ENCODE measurements at regions not wholly inside any gene's neighbourhood (a gene's known extent, or its start where the extent isn't known, plus 50 kb on each side); places are given as distances from the start of the nearest gene placed in this dataset.

DNA sequence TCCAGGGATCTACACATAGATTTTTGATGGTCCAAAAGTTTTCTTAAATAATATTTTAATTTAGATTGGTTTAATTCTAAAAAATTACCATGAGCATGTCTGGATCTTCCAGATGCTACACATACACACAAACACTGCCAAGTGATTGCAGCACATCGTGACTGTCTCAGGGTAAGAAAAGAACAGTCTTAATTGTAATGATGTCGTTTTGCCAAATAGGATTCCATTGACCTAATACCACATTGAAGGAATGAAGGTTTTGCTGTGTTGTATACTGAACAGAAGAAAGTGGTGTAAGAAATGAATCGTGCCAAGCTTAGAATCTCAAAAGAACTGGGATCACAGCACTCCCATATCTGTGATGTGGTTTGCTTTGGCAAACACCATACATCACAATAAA is 633.3 kb upstream of the CAMK1G start:
- Mint-ChIP-seq H3K4me3 (ENCODE audit: unreplicated experiment) (no peak overlapping the region), H3K27ac (ENCODE audit: unreplicated experiment) (no peak overlapping the region), H3K4me1 (ENCODE audit: low read depth, unreplicated experiment) (peaks cover 13% of the 10 kb centered on the region), H3K9me3 (ENCODE audit: unreplicated experiment) (peaks cover 2% of the 10 kb centered on the region), H3K36me3 (ENCODE audit: low read depth, unreplicated experiment) (no peaks in the 10 kb centered on the region), H3K27me3 (ENCODE audit: low read depth, unreplicated experiment) (peaks cover 2% of the 10 kb centered on the region)
- no peaks in the 10 kb centered on the region for H3K36me3 ChIP-seq (ENCODE audit: insufficient read depth, low read length)
- no peak for DNase-seq (ENCODE audit: low read depth)
- H3K4me2 ChIP-seq (ENCODE audit: low read length), result no peak overlapping the region
- no peak for FAIRE-seq
- no peaks in the 10 kb centered on the region for H3K4me1 ChIP-seq (ENCODE audit: insufficient read depth, low read length)
- no peak overlapping the region for H2AFZ ChIP-seq (ENCODE audit: low read depth, low read length)
- TF ChIP-seq, protein P1, sequence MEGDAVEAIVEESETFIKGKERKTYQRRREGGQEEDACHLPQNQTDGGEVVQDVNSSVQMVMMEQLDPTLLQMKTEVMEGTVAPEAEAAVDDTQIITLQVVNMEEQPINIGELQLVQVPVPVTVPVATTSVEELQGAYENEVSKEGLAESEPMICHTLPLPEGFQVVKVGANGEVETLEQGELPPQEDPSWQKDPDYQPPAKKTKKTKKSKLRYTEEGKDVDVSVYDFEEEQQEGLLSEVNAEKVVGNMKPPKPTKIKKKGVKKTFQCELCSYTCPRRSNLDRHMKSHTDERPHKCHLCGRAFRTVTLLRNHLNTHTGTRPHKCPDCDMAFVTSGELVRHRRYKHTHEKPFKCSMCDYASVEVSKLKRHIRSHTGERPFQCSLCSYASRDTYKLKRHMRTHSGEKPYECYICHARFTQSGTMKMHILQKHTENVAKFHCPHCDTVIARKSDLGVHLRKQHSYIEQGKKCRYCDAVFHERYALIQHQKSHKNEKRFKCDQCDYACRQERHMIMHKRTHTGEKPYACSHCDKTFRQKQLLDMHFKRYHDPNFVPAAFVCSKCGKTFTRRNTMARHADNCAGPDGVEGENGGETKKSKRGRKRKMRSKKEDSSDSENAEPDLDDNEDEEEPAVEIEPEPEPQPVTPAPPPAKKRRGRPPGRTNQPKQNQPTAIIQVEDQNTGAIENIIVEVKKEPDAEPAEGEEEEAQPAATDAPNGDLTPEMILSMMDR (IDR thresholded peaks at IDR 0.05; ENCODE audit: insufficient read depth, low read depth, low read length), result no peak
- no peaks in the 10 kb centered on the region for H3K27me3 ChIP-seq (ENCODE audit: insufficient read depth, low read length)
- no peak overlapping the region for H3K27ac ChIP-seq (ENCODE audit: low read depth, low read length)
- H3K9ac ChIP-seq (ENCODE audit: low read length), result no peak overlapping the region
- H3K9me3 ChIP-seq (ENCODE audit: insufficient read depth, low read depth, low read length), result no peaks in the 10 kb centered on the region
- H3K4me3 ChIP-seq (ENCODE audit: insufficient read depth, low read depth, low read length), result no peak overlapping the region
- no peaks in the 10 kb centered on the region for H3K79me2 ChIP-seq (ENCODE audit: insufficient read depth, low read length)
- no peaks in the 10 kb centered on the region for H4K20me1 ChIP-seq (ENCODE audit: insufficient read depth, low read length)

GRCh38 chr1:208951026-208951525 is 632.4 kb upstream of the CAMK1G start:
- Histone ChIP-seq H3K79me2 (ENCODE audit: insufficient read depth, low read length) (no peaks in the 10 kb centered on the region), H2AFZ (ENCODE audit: low read depth, low read length) (no peak overlapping the region), H3K4me3 (ENCODE audit: insufficient read depth, low read depth, low read length) (no peak overlapping the region), H4K20me1 (ENCODE audit: insufficient read depth, low read length) (no peaks in the 10 kb centered on the region), H3K4me1 (ENCODE audit: insufficient read depth, low read length) (no peaks in the 10 kb centered on the region), H3K36me3 (ENCODE audit: insufficient read depth, low read length) (no peaks in the 10 kb centered on the region), H3K4me2 (ENCODE audit: low read length) (no peak overlapping the region), H3K9me3 (ENCODE audit: insufficient read depth, low read depth, low read length) (no peaks in the 10 kb centered on the region), H3K27me3 (ENCODE audit: insufficient read depth, low read length) (no peaks in the 10 kb centered on the region), H3K27ac (ENCODE audit: low read depth, low read length) (no peak overlapping the region), H3K9ac (ENCODE audit: low read length) (no peak overlapping the region)
- peaks cover 2% of the 10 kb centered on the region for H3K27me3 Mint-ChIP-seq (ENCODE audit: low read depth, unreplicated experiment)
- FAIRE-seq, result no peak
- peaks cover 10% of the 10 kb centered on the region for H3K4me1 Mint-ChIP-seq (ENCODE audit: low read depth, unreplicated experiment)
- no peak overlapping the region for H3K27ac Mint-ChIP-seq (ENCODE audit: unreplicated experiment)
- peaks cover 2% of the 10 kb centered on the region for H3K9me3 Mint-ChIP-seq (ENCODE audit: unreplicated experiment)
- TF ChIP-seq, protein P1 (IDR thresholded peaks at IDR 0.05; ENCODE audit: insufficient read depth, low read depth, low read length), result no peak
- no peak for TF ChIP-seq EZH2 (IDR thresholded peaks at IDR 0.05; ENCODE audit: insufficient read depth, low read length)
- H3K36me3 Mint-ChIP-seq (ENCODE audit: low read depth, unreplicated experiment), result no peaks in the 10 kb centered on the region
- H3K4me3 Mint-ChIP-seq (ENCODE audit: unreplicated experiment), result no peak overlapping the region
- DNase-seq (ENCODE audit: low read depth), result no peak

- H3K27me3 Mint-ChIP-seq (ENCODE audit: low read depth, unreplicated experiment), result peaks cover 2% of the 10 kb centered on the region
- no peaks in the 10 kb centered on the region for H4K20me1 ChIP-seq (ENCODE audit: insufficient read depth, low read length)
- FAIRE-seq, result no peak
Measured at GRCh38 chr1:208951908-208952307, 631.6 kb upstream of the CAMK1G start.

More at GRCh38 chr1:208951908-208952307, 631.6 kb upstream of the CAMK1G start:
- no peak overlapping the region for H3K27ac Mint-ChIP-seq (ENCODE audit: unreplicated experiment)
- TF ChIP-seq EZH2 (IDR thresholded peaks at IDR 0.05; ENCODE audit: insufficient read depth, low read length), result no peak
- TF ChIP-seq, protein P1 (IDR thresholded peaks at IDR 0.05; ENCODE audit: insufficient read depth, low read depth, low read length), result no peak
- no peak overlapping the region for H3K9ac ChIP-seq (ENCODE audit: low read length)
- no peak overlapping the region for H3K4me2 ChIP-seq (ENCODE audit: low read length)
- no peaks in the 10 kb centered on the region for H3K79me2 ChIP-seq (ENCODE audit: insufficient read depth, low read length)
- no peaks in the 10 kb centered on the region for H3K4me1 ChIP-seq (ENCODE audit: insufficient read depth, low read length)
- DNase-seq (ENCODE audit: low read depth), result no peak
- peaks cover 3% of the 10 kb centered on the region for H3K9me3 Mint-ChIP-seq (ENCODE audit: unreplicated experiment)
- H3K9me3 ChIP-seq (ENCODE audit: insufficient read depth, low read depth, low read length), result no peaks in the 10 kb centered on the region
- no peaks in the 10 kb centered on the region for H3K27me3 ChIP-seq (ENCODE audit: insufficient read depth, low read length)
- no peak overlapping the region for H2AFZ ChIP-seq (ENCODE audit: low read depth, low read length)
- no peak overlapping the region for H3K27ac ChIP-seq (ENCODE audit: low read depth, low read length)
- no peak overlapping the region for H3K4me3 Mint-ChIP-seq (ENCODE audit: unreplicated experiment)
- no peaks in the 10 kb centered on the region for H3K36me3 ChIP-seq (ENCODE audit: insufficient read depth, low read length)
- no peaks in the 10 kb centered on the region for H3K36me3 Mint-ChIP-seq (ENCODE audit: low read depth, unreplicated experiment)
- H3K4me3 ChIP-seq (ENCODE audit: insufficient read depth, low read depth, low read length), result no peak overlapping the region
- peaks cover 10% of the 10 kb centered on the region for H3K4me1 Mint-ChIP-seq (ENCODE audit: low read depth, unreplicated experiment)
